ENCODE measurements at regions not wholly inside any gene's neighbourhood (a gene's known extent, or its start where the extent isn't known, plus 50 kb on each side); places are given as distances from the start of the nearest gene placed in this dataset.

DNA sequence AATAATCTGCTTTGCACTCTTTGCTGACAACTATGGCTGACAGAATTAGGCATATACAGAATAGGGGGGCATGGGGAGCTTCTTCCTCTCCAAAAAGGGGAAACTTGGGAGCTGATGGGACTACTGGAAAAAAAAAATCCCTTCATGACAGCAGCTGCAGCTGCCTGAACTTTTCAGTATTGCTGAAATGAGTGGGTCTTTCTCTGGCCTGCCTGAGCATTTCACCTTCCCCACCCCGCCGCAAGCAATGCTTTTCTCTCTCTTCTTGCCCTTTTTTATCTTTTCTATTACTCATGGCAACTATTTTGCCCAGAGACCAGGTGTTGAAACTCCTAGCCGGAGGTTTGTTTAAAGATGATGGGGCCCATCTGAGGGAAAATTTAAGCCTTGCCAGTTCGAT is 244.9 kb downstream of the SEMA3D start:
- H3K27ac Mint-ChIP-seq = no peak overlapping the region
- TF ChIP-seq, protein P1, sequence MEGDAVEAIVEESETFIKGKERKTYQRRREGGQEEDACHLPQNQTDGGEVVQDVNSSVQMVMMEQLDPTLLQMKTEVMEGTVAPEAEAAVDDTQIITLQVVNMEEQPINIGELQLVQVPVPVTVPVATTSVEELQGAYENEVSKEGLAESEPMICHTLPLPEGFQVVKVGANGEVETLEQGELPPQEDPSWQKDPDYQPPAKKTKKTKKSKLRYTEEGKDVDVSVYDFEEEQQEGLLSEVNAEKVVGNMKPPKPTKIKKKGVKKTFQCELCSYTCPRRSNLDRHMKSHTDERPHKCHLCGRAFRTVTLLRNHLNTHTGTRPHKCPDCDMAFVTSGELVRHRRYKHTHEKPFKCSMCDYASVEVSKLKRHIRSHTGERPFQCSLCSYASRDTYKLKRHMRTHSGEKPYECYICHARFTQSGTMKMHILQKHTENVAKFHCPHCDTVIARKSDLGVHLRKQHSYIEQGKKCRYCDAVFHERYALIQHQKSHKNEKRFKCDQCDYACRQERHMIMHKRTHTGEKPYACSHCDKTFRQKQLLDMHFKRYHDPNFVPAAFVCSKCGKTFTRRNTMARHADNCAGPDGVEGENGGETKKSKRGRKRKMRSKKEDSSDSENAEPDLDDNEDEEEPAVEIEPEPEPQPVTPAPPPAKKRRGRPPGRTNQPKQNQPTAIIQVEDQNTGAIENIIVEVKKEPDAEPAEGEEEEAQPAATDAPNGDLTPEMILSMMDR (IDR thresholded peaks at IDR 0.05; ENCODE audit: unreplicated experiment in 3 of 3) = no peak
- H3K9me3 Mint-ChIP-seq = peaks cover 6% of the 10 kb centered on the region
- H3K36me3 Mint-ChIP-seq (ENCODE audit: low read depth) = no peaks in the 10 kb centered on the region
- no peak overlapping the region for H3K4me3 Mint-ChIP-seq
- H3K4me1 Mint-ChIP-seq = no peaks in the 10 kb centered on the region
- H3K27me3 Mint-ChIP-seq (ENCODE audit: low read depth) = no peaks in the 10 kb centered on the region

- Mint-ChIP-seq H3K4me3 (no peak overlapping the region), H3K9me3 (peaks cover 7% of the 10 kb centered on the region), H3K27me3 (ENCODE audit: low read depth) (no peaks in the 10 kb centered on the region), H3K27ac (no peak overlapping the region), H3K36me3 (ENCODE audit: low read depth) (no peaks in the 10 kb centered on the region), H3K4me1 (no peaks in the 10 kb centered on the region)
- TF ChIP-seq, protein P1 (IDR thresholded peaks at IDR 0.05; ENCODE audit: unreplicated experiment in 3 of 3) = no peak
These were observed 245.6 kb downstream of the SEMA3D start for GRCh38 chr7:84941291-84941690.

DNA sequence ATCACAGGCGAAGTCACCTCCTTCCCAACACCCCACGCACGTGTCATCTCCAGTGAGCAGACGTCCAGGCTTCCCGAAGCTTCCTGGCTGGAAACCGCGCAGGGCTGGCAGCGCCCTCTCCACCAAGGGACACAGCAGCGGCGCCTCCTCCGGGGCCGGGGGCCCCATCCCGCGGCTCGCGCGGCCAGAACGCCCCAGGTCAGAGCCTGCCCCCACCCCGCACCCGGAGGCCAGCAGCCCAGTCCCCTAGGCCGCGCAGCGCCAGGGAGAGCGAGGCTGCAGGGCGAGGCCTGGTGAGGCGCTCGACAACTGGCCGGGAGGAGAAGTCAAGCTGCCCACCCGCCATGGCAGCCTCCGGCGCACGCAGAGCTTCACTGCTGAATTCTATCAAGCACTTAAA is 247.0 kb downstream of the SEMA3D start:
- TF ChIP-seq, protein P1 (IDR thresholded peaks at IDR 0.05; ENCODE audit: unreplicated experiment in 3 of 3) = no peak
- Mint-ChIP-seq H3K27ac (no peak overlapping the region), H3K4me3 (no peak overlapping the region), H3K27me3 (ENCODE audit: low read depth) (no peaks in the 10 kb centered on the region), H3K36me3 (ENCODE audit: low read depth) (no peaks in the 10 kb centered on the region), H3K4me1 (no peaks in the 10 kb centered on the region), H3K9me3 (peaks cover 7% of the 10 kb centered on the region)

- no peaks in the 10 kb centered on the region for H3K36me3 Mint-ChIP-seq (ENCODE audit: low read depth)
- no peak overlapping the region for H3K4me3 Mint-ChIP-seq
- no peaks in the 10 kb centered on the region for H3K27me3 Mint-ChIP-seq (ENCODE audit: low read depth)
- TF ChIP-seq, protein P1 (IDR thresholded peaks at IDR 0.05; ENCODE audit: unreplicated experiment in 3 of 3) = no peak
- peaks cover 7% of the 10 kb centered on the region for H3K9me3 Mint-ChIP-seq
- H3K27ac Mint-ChIP-seq = no peak overlapping the region
- H3K4me1 Mint-ChIP-seq = no peaks in the 10 kb centered on the region
These were observed 247.4 kb downstream of the SEMA3D start for GRCh38 chr7:84939442-84939841.

GRCh38 chr7:84924353-84924752 is 262.5 kb downstream of the SEMA3D start:
- Mint-ChIP-seq H3K4me3 (no peak overlapping the region), H3K27ac (no peak overlapping the region), H3K4me1 (no peaks in the 10 kb centered on the region), H3K36me3 (ENCODE audit: low read depth) (no peaks in the 10 kb centered on the region), H3K9me3 (peaks cover 6% of the 10 kb centered on the region), H3K27me3 (ENCODE audit: low read depth) (no peaks in the 10 kb centered on the region)
- TF ChIP-seq, protein P1 (IDR thresholded peaks at IDR 0.05; ENCODE audit: unreplicated experiment in 3 of 3) = no peak

DNA sequence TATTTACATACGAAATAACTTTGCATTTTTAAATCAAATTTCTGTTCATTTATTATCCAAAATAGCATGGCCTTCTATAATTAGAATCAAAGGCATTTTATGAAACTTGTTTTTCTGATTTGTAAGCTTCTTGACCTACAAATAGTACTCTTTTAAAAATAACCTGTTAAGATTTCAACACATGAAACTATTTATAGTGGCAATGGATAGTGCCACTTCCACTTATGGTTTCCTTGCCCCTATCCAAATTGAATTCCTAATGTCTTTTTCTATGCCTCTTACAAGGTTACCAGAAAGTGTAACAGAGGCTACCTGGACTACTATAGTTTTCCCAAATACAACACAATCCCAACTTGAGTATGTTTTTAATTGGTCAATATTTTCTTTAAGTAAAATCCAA is 263.5 kb downstream of the SEMA3D start:
- Mint-ChIP-seq H3K9me3 (peaks cover 8% of the 10 kb centered on the region), H3K4me1 (no peaks in the 10 kb centered on the region), H3K4me3 (no peak overlapping the region), H3K27me3 (ENCODE audit: low read depth) (no peaks in the 10 kb centered on the region), H3K36me3 (ENCODE audit: low read depth) (no peaks in the 10 kb centered on the region), H3K27ac (no peak overlapping the region)
- TF ChIP-seq, protein P1 (IDR thresholded peaks at IDR 0.05; ENCODE audit: unreplicated experiment in 3 of 3) = no peak

All from nephron (organoid).